ENCODE measurements at regions not wholly inside any gene's neighbourhood (a gene's known extent, or its start where the extent isn't known, plus 50 kb on each side); places are given as distances from the start of the nearest gene placed in this dataset.

DNA sequence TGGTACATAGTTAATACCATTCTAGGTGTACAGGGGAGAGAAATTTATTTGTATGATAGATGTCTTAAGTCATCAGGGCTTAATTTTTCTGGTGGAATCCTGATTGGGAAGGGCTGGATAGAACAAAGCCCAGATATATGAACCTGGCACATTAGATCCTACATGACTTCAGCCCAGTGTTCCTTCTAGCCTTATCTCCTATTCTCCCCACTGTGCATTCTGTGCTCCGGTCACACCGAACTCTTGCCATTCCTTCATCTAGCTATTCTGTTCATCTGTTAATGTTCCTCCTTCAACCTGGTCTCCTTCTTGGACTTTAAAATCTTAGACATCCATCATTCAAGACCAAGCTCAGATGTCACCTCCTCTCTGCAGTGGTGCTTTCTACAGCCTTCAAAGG is 68.9 kb upstream of the EED start:
- Mint-ChIP-seq H3K4me1 (peaks cover 5% of the 10 kb centered on the region), H3K9me3 (ENCODE audit: insufficient read depth) (no peaks in the 10 kb centered on the region), H3K4me3 (no peak overlapping the region), H3K27ac (no peak overlapping the region), H3K27me3 (peaks cover 6% of the 10 kb centered on the region)
- intact Hi-C loops (cut with micrococcal nuclease) = no loop called here
- ChIA-PET CTCF (no interaction called here), POLR2A (no interaction called here)
- H3K27me3 ChIP-seq (replicated peaks in 1 of 4; ENCODE audit: control extremely low read depth in 1 of 4, control insufficient read depth in 3 of 4, insufficient read depth in 4 of 4, low read length in 3 of 4) = no peaks in the 10 kb centered on the region
- TF ChIP-seq EZH2 (IDR thresholded peaks at IDR 0.05; ENCODE audit: borderline replicate concordance, insufficient read depth, low read depth, low read length, poor library complexity, severe bottlenecking) = no peak
- TF ChIP-seq, protein P1, sequence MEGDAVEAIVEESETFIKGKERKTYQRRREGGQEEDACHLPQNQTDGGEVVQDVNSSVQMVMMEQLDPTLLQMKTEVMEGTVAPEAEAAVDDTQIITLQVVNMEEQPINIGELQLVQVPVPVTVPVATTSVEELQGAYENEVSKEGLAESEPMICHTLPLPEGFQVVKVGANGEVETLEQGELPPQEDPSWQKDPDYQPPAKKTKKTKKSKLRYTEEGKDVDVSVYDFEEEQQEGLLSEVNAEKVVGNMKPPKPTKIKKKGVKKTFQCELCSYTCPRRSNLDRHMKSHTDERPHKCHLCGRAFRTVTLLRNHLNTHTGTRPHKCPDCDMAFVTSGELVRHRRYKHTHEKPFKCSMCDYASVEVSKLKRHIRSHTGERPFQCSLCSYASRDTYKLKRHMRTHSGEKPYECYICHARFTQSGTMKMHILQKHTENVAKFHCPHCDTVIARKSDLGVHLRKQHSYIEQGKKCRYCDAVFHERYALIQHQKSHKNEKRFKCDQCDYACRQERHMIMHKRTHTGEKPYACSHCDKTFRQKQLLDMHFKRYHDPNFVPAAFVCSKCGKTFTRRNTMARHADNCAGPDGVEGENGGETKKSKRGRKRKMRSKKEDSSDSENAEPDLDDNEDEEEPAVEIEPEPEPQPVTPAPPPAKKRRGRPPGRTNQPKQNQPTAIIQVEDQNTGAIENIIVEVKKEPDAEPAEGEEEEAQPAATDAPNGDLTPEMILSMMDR (IDR thresholded peaks at IDR 0.05) = no peak
- H2AFZ ChIP-seq (ENCODE audit: insufficient read depth, low read depth, low read length, poor library complexity, severe bottlenecking) = no peak overlapping the region
- no peak overlapping the region for H3K27ac ChIP-seq (ENCODE audit: low read length in 2 of 2)
- no peak for DNase-seq
- no peak overlapping the region for H3K4me2 ChIP-seq (replicated peaks; ENCODE audit: low read depth, low read length, poor library complexity, severe bottlenecking)
- ATAC-seq (ENCODE audit: low read depth) = no peak
- H3K36me3 ChIP-seq (replicated peaks in 1 of 2; ENCODE audit: control extremely low read depth in 1 of 2, control insufficient read depth in 1 of 2, extremely low read depth in 1 of 2, insufficient read depth in 2 of 2, low read length in 1 of 2) = no peaks in the 10 kb centered on the region
- H3K9ac ChIP-seq (ENCODE audit: low read length) = no peak overlapping the region
- no peaks in the 10 kb centered on the region for H3K9me3 ChIP-seq (ENCODE audit: control extremely low read depth in 1 of 3, control insufficient read depth in 2 of 3, insufficient read depth in 1 of 3, low read length in 2 of 3)
- 100% methylated on average over 2 of the region's 2 CpGs for WGBS (ENCODE audit: insufficient coverage)
- H3K4me1 ChIP-seq (ENCODE audit: control insufficient read depth in 2 of 2, insufficient read depth in 2 of 2, low read length in 2 of 2) = no peaks in the 10 kb centered on the region
- no peak overlapping the region for H3K4me3 ChIP-seq (ENCODE audit: control extremely low read depth in 1 of 5, extremely low read depth in 1 of 5, insufficient read depth in 1 of 5, low read depth in 2 of 5, low read length in 4 of 5)
- H4K20me1 ChIP-seq (ENCODE audit: control insufficient read depth, insufficient read depth, low read length, poor library complexity, severe bottlenecking) = no peaks in the 10 kb centered on the region
- H3K79me2 ChIP-seq (ENCODE audit: control insufficient read depth, insufficient read depth, low read length) = no peaks in the 10 kb centered on the region

DNA sequence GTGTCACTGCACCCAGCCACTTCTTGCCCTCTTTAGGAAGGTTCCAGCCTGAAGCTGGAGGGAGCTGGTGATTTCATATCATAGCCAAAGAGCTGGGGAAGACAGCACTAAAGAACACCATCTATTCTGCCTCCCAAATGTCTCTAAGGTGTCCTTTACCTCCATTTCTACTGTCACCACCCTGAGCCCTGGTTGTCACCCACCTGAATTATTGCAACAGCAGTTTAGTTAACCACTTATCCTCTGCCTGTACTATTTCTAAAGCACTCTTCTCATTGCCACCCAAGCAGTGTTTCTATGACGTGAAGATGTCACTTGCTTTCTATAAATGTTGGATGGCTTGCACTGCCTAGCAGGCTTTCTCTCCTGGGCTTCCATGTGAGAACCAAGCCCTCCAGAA is 69.4 kb upstream of the EED start:
- H3K9me3 Mint-ChIP-seq (ENCODE audit: insufficient read depth) = no peaks in the 10 kb centered on the region
- H3K9ac ChIP-seq (ENCODE audit: low read length) = no peak overlapping the region
- H3K4me1 ChIP-seq (ENCODE audit: control insufficient read depth in 2 of 2, insufficient read depth in 2 of 2, low read length in 2 of 2) = no peaks in the 10 kb centered on the region
- no peak overlapping the region for H3K27ac Mint-ChIP-seq
- H3K27ac ChIP-seq (ENCODE audit: low read length in 2 of 2) = no peak overlapping the region
- no peaks in the 10 kb centered on the region for H3K9me3 ChIP-seq (ENCODE audit: control extremely low read depth in 1 of 3, control insufficient read depth in 2 of 3, insufficient read depth in 1 of 3, low read length in 2 of 3)
- H3K4me1 Mint-ChIP-seq = peaks cover 5% of the 10 kb centered on the region
- no peak overlapping the region for H3K4me3 ChIP-seq (ENCODE audit: control extremely low read depth in 1 of 5, extremely low read depth in 1 of 5, insufficient read depth in 1 of 5, low read depth in 2 of 5, low read length in 4 of 5)
- no peak overlapping the region for H3K4me3 Mint-ChIP-seq
- TF ChIP-seq EZH2 (IDR thresholded peaks at IDR 0.05; ENCODE audit: borderline replicate concordance, insufficient read depth, low read depth, low read length, poor library complexity, severe bottlenecking) = no peak
- TF ChIP-seq, protein P1 (IDR thresholded peaks at IDR 0.05) = no peak
- 83% methylated on average over 1 of the region's 1 CpG for WGBS (ENCODE audit: insufficient coverage)
- no peak for ATAC-seq (ENCODE audit: low read depth)
- no peak overlapping the region for H2AFZ ChIP-seq (ENCODE audit: insufficient read depth, low read depth, low read length, poor library complexity, severe bottlenecking)
- no peaks in the 10 kb centered on the region for H3K36me3 ChIP-seq (replicated peaks in 1 of 2; ENCODE audit: control extremely low read depth in 1 of 2, control insufficient read depth in 1 of 2, extremely low read depth in 1 of 2, insufficient read depth in 2 of 2, low read length in 1 of 2)
- POLR2A ChIA-PET = no interaction called here
- CTCF ChIA-PET = no interaction called here
- H3K27me3 Mint-ChIP-seq = peaks cover 6% of the 10 kb centered on the region
- intact Hi-C loops (cut with micrococcal nuclease) = no loop called here
- no peaks in the 10 kb centered on the region for H3K27me3 ChIP-seq (replicated peaks in 1 of 4; ENCODE audit: control extremely low read depth in 1 of 4, control insufficient read depth in 3 of 4, insufficient read depth in 4 of 4, low read length in 3 of 4)
- H4K20me1 ChIP-seq (ENCODE audit: control insufficient read depth, insufficient read depth, low read length, poor library complexity, severe bottlenecking) = no peaks in the 10 kb centered on the region
- DNase-seq = no peak
- no peaks in the 10 kb centered on the region for H3K79me2 ChIP-seq (ENCODE audit: control insufficient read depth, insufficient read depth, low read length)
- H3K4me2 ChIP-seq (replicated peaks; ENCODE audit: low read depth, low read length, poor library complexity, severe bottlenecking) = no peak overlapping the region
